ENCODE measurements at regions not wholly inside any gene's neighbourhood (a gene's known extent, or its start where the extent isn't known, plus 50 kb on each side); places are given as distances from the start of the nearest gene placed in this dataset.

- no peaks in the 10 kb centered on the region for H3K9me3 ChIP-seq (ENCODE audit: insufficient read depth, low read depth, low read length)
- no peak overlapping the region for H2AFZ ChIP-seq (ENCODE audit: low read length)
- H3K4me3 ChIP-seq (ENCODE audit: low read length, poor library complexity, severe bottlenecking): no peak overlapping the region
- H3F3A ChIP-seq (ENCODE audit: low read depth): no peaks in the 10 kb centered on the region
- H4K20me1 ChIP-seq (ENCODE audit: insufficient read depth, low read length, poor library complexity, severe bottlenecking): no peaks in the 10 kb centered on the region
- no peak overlapping the region for H3K9ac ChIP-seq (ENCODE audit: low read depth, low read length, poor library complexity, severe bottlenecking)
- no peaks in the 10 kb centered on the region for H3K9me2 ChIP-seq (replicated peaks; ENCODE audit: low read depth, low read length)
- no peaks in the 10 kb centered on the region for H3K27me3 ChIP-seq (ENCODE audit: insufficient read depth, low read length, poor library complexity, severe bottlenecking)
- no peaks in the 10 kb centered on the region for H3K36me3 ChIP-seq (ENCODE audit: insufficient read depth, low read length)
- TF ChIP-seq CTCF (conservative IDR thresholded peaks at IDR 0.05; ENCODE audit: low read length) (no peak), EZH2phosphoT487 (IDR thresholded peaks at IDR 0.05; ENCODE audit: borderline replicate concordance) (no peak)
- H3K4me2 ChIP-seq (ENCODE audit: low read depth, low read length, poor library complexity, severe bottlenecking): no peak overlapping the region
- no peaks in the 10 kb centered on the region for H3K4me1 ChIP-seq (ENCODE audit: insufficient read depth, low read length, poor library complexity, severe bottlenecking)
- H3K79me2 ChIP-seq (ENCODE audit: insufficient read depth, low read length): no peaks in the 10 kb centered on the region
Observed at GRCh38 chr2:4653991-4654390, 950.6 kb downstream of the DCDC2C start.

- TF ChIP-seq CTCF (conservative IDR thresholded peaks at IDR 0.05; ENCODE audit: low read length) (no peak), EZH2phosphoT487 (IDR thresholded peaks at IDR 0.05; ENCODE audit: borderline replicate concordance) (no peak)
- no peaks in the 10 kb centered on the region for H3K9me3 ChIP-seq (ENCODE audit: insufficient read depth, low read depth, low read length)
- H3K9ac ChIP-seq (ENCODE audit: low read depth, low read length, poor library complexity, severe bottlenecking): no peak overlapping the region
- no peaks in the 10 kb centered on the region for H3F3A ChIP-seq (ENCODE audit: low read depth)
- H2AFZ ChIP-seq (ENCODE audit: low read length): no peak overlapping the region
- H3K4me3 ChIP-seq (ENCODE audit: low read length, poor library complexity, severe bottlenecking): no peak overlapping the region
- H3K9me2 ChIP-seq (replicated peaks; ENCODE audit: low read depth, low read length): no peaks in the 10 kb centered on the region
- no peaks in the 10 kb centered on the region for H3K79me2 ChIP-seq (ENCODE audit: insufficient read depth, low read length)
- H3K27me3 ChIP-seq (ENCODE audit: insufficient read depth, low read length, poor library complexity, severe bottlenecking): no peaks in the 10 kb centered on the region
- no peak overlapping the region for H3K4me2 ChIP-seq (ENCODE audit: low read depth, low read length, poor library complexity, severe bottlenecking)
- H3K36me3 ChIP-seq (ENCODE audit: insufficient read depth, low read length): no peaks in the 10 kb centered on the region
- H3K4me1 ChIP-seq (ENCODE audit: insufficient read depth, low read length, poor library complexity, severe bottlenecking): no peaks in the 10 kb centered on the region
- H4K20me1 ChIP-seq (ENCODE audit: insufficient read depth, low read length, poor library complexity, severe bottlenecking): no peaks in the 10 kb centered on the region
Observed at GRCh38 chr2:4656326-4656725, 953.0 kb downstream of the DCDC2C start.

GRCh38 chr2:4662161-4662779, 958.9 kb downstream of the DCDC2C start:
- Histone ChIP-seq H3K9ac (ENCODE audit: low read depth, low read length, poor library complexity, severe bottlenecking) (no peak overlapping the region), H3K79me2 (ENCODE audit: insufficient read depth, low read length) (no peaks in the 10 kb centered on the region), H3K9me2 (replicated peaks; ENCODE audit: low read depth, low read length) (no peaks in the 10 kb centered on the region), H3K9me3 (ENCODE audit: insufficient read depth, low read depth, low read length) (no peaks in the 10 kb centered on the region), H3K4me3 (ENCODE audit: low read length, poor library complexity, severe bottlenecking) (no peak overlapping the region), H3K27me3 (ENCODE audit: insufficient read depth, low read length, poor library complexity, severe bottlenecking) (no peaks in the 10 kb centered on the region), H3K4me2 (ENCODE audit: low read depth, low read length, poor library complexity, severe bottlenecking) (no peak overlapping the region), H4K20me1 (ENCODE audit: insufficient read depth, low read length, poor library complexity, severe bottlenecking) (no peaks in the 10 kb centered on the region), H2AFZ (ENCODE audit: low read length) (no peak overlapping the region), H3F3A (ENCODE audit: low read depth) (no peaks in the 10 kb centered on the region), H3K4me1 (ENCODE audit: insufficient read depth, low read length, poor library complexity, severe bottlenecking) (no peaks in the 10 kb centered on the region), H3K36me3 (ENCODE audit: insufficient read depth, low read length) (no peaks in the 10 kb centered on the region)
- TF ChIP-seq EZH2phosphoT487 (IDR thresholded peaks at IDR 0.05; ENCODE audit: borderline replicate concordance) (no peak), CTCF (conservative IDR thresholded peaks at IDR 0.05; ENCODE audit: low read length) (no peak)
